ENCODE measurements at regions not wholly inside any gene's neighbourhood (a gene's known extent, or its start where the extent isn't known, plus 50 kb on each side); places are given as distances from the start of the nearest gene placed in this dataset.

DNA sequence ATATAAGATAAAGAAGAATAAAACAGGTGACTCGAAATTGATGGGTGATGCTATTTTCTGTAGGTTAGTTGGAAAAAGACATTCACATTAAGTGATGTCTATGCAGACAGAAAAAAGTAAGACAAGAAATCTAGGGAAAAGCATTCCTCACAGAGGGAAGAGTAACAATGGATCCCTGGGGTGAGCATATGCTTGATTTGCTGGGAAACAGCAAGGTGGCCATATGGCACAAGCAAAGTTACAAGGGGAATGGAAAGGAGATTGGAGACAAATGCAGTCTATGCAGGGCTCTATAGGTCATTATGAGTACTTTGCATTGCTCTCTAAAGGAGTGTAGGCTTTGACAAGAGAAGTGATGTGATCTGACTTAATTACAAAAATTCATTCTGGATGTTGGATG lies 90.9 kb upstream of the ZNF804B start:
- no peak overlapping the region for H3K9ac ChIP-seq (ENCODE audit: low read length in 5 of 5)
- no peaks in the 10 kb centered on the region for H3K36me3 ChIP-seq (ENCODE audit: control insufficient read depth in 5 of 5, insufficient read depth in 5 of 5, low read length in 5 of 5)
- H3K27ac ChIP-seq (ENCODE audit: low read depth, low read length) = no peak overlapping the region
- H3K9me3 ChIP-seq (ENCODE audit: control insufficient read depth in 5 of 5, low read length in 5 of 5) = peaks cover 0 to 3% (median 0%) of the 10 kb centered on the region in 5 donors
- H3K4me1 ChIP-seq (ENCODE audit: control insufficient read depth in 5 of 5, insufficient read depth in 5 of 5, low read length in 5 of 5) = no peaks in the 10 kb centered on the region
- H3K4me3 ChIP-seq (ENCODE audit: low read depth in 1 of 5, low read length in 5 of 5) = no peak overlapping the region
- no peaks in the 10 kb centered on the region for H3K27me3 ChIP-seq (ENCODE audit: control insufficient read depth in 5 of 5, insufficient read depth in 4 of 5, low read length in 5 of 5)

DNA sequence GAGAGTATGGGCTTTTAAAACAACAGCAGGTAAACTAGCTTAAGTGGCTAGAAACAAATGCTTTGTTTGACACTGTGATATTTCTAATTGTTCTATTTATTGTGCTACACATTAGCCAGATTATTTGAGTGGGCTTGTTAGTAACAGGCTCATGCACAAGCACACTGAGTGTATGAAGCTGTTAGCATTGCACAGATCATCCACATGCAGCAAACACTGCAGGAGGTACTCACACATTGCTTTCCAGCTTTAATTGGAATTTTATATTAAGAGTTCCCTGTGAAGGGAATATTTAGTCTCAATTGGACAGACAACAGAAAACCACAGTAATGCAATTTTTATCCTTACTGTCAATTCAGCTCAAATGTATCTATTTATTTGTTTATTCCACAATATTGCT lies 92.9 kb upstream of the ZNF804B start:
- no peaks in the 10 kb centered on the region for H3K4me1 ChIP-seq (ENCODE audit: control insufficient read depth in 5 of 5, insufficient read depth in 5 of 5, low read length in 5 of 5)
- no peak overlapping the region for H3K27ac ChIP-seq (ENCODE audit: low read depth, low read length)
- no peak overlapping the region for H3K4me3 ChIP-seq (ENCODE audit: low read depth in 1 of 5, low read length in 5 of 5)
- H3K9ac ChIP-seq (ENCODE audit: low read length in 5 of 5) = no peak overlapping the region
- H3K27me3 ChIP-seq (ENCODE audit: control insufficient read depth in 5 of 5, insufficient read depth in 4 of 5, low read length in 5 of 5) = no peaks in the 10 kb centered on the region
- H3K9me3 ChIP-seq (ENCODE audit: control insufficient read depth in 5 of 5, low read length in 5 of 5) = peaks cover 0 to 3% (median 0%) of the 10 kb centered on the region in 5 donors
- H3K36me3 ChIP-seq (ENCODE audit: control insufficient read depth in 5 of 5, insufficient read depth in 5 of 5, low read length in 5 of 5) = no peaks in the 10 kb centered on the region

DNA sequence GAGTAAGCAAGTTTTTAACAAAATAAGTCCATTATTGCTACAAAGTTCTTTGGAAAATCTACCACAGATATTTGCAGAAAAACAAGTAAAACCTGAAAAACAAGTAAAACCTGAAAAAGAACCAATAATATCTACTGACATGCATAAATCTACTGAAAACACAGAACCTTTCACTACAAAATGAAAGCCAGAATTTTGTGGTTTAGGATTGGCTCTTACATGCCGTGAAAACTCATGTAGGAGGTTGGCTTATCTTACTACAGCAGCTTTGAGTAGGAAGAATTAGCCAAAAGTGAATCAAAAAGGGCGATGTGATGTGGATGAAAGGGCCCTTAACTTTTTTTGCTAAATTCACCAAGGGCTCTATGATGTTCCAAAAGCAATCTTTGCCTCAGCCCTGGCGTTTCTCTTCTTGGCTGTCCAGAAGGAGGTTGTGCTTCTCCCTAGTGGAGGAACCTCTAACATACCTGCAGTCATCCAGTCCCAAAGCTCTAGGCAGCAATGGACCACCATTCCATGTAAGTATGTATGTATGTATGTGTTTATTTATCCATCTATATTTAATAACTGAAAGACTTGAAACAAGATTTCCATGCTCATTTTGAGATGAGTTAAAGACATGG lies 93.5 kb upstream of the ZNF804B start:
- H3K27me3 ChIP-seq (ENCODE audit: control insufficient read depth in 5 of 5, insufficient read depth in 4 of 5, low read length in 5 of 5) = no peaks in the 10 kb centered on the region
- no peak overlapping the region for H3K27ac ChIP-seq (ENCODE audit: low read depth, low read length)
- H3K36me3 ChIP-seq (ENCODE audit: control insufficient read depth in 5 of 5, insufficient read depth in 5 of 5, low read length in 5 of 5) = no peaks in the 10 kb centered on the region
- H3K9ac ChIP-seq (ENCODE audit: low read length in 5 of 5) = no peak overlapping the region
- H3K4me3 ChIP-seq (ENCODE audit: low read depth in 1 of 5, low read length in 5 of 5) = no peak overlapping the region
- H3K9me3 ChIP-seq (ENCODE audit: control insufficient read depth in 5 of 5, low read length in 5 of 5) = peaks cover 0 to 3% (median 0%) of the 10 kb centered on the region in 5 donors
- no peaks in the 10 kb centered on the region for H3K4me1 ChIP-seq (ENCODE audit: control insufficient read depth in 5 of 5, insufficient read depth in 5 of 5, low read length in 5 of 5)

DNA sequence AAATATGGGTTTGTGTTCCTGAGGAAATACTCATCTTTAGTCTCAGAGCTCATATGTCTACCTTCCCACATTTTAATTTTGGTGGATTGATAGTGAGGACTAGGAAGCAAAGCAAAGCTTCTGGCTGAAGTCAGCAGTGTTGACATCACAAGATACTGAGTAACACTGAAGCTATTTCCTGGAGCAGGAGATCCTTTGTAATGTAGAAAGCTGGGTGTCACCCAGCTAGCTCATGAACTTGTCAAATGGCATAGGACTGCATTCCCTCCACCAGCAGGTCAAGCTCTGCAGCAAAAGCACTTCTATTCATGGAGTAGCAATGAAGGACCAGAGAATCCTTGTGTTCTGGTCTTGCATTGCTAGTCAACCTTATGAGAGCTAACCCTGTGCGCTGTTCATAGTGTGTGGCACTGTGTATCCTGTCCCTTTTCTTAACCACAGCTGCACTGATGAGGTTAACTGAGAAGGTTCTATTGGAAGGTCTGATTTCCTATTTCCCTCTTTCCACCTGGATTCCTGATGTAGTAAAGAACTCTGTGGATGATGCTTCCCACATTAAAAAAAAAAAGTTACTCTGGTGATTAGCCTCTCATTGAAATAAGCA lies 94.8 kb upstream of the ZNF804B start:
- no peak overlapping the region for H3K4me3 ChIP-seq (ENCODE audit: low read depth in 1 of 5, low read length in 5 of 5)
- H3K27me3 ChIP-seq (ENCODE audit: control insufficient read depth in 5 of 5, insufficient read depth in 4 of 5, low read length in 5 of 5) = no peaks in the 10 kb centered on the region
- no peaks in the 10 kb centered on the region for H3K4me1 ChIP-seq (ENCODE audit: control insufficient read depth in 5 of 5, insufficient read depth in 5 of 5, low read length in 5 of 5)
- no peaks in the 10 kb centered on the region for H3K36me3 ChIP-seq (ENCODE audit: control insufficient read depth in 5 of 5, insufficient read depth in 5 of 5, low read length in 5 of 5)
- peaks cover 0 to 3% (median 0%) of the 10 kb centered on the region in 5 donors for H3K9me3 ChIP-seq (ENCODE audit: control insufficient read depth in 5 of 5, low read length in 5 of 5)
- H3K9ac ChIP-seq (ENCODE audit: low read length in 5 of 5) = no peak overlapping the region
- no peak overlapping the region for H3K27ac ChIP-seq (ENCODE audit: low read depth, low read length)

DNA sequence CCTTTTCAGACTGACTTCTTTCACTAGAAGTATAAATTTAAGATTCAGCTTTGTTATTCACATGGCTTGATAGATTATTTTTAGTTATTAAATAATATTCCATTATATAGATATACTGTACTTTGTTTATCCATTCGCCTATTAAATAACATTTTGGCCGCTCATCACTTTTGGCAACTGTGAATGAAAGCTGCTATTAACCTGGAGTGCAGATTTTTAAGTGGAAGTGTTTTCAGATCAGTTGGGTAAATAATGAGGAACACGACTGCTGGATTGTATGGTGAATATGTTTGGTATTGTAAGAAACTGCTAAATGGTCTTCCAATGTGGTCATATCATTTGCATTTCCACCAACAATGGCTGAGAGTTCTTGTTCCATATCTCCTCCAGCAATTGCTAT lies 97.6 kb upstream of the ZNF804B start:
- Histone ChIP-seq H3K4me3 (ENCODE audit: low read depth in 1 of 5, low read length in 5 of 5) (no peak overlapping the region), H3K27ac (ENCODE audit: low read depth, low read length) (no peak overlapping the region), H3K9me3 (ENCODE audit: control insufficient read depth in 5 of 5, low read length in 5 of 5) (peaks cover 0 to 3% (median 0%) of the 10 kb centered on the region in 5 donors)

DNA sequence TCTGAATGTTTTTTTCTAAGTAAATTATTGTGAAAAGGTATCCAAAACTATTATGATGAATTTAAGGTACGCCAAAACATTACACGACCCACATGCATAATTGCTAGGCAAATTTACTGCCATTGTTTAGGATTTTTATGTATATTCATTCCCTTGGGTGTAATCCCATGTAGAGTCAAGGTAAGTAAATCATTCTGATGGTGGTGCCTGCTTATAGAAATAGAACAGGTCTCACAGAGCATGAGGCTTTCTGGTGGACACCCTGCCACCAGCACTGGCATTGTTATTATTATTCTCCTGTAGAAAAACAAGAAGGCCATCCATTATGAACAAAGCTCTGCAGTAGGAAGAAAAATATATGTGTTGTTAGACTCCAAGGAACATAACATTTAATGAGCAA lies 111.7 kb upstream of the ZNF804B start:
- Histone ChIP-seq H3K9me3 (ENCODE audit: control insufficient read depth in 5 of 5, low read length in 5 of 5) (peaks cover 0 to 2% (median 0%) of the 10 kb centered on the region in 5 donors), H3K9ac (ENCODE audit: low read length in 5 of 5) (no peak overlapping the region), H3K36me3 (ENCODE audit: control insufficient read depth in 5 of 5, insufficient read depth in 5 of 5, low read length in 5 of 5) (no peaks in the 10 kb centered on the region), H3K4me3 (ENCODE audit: low read depth in 1 of 5, low read length in 5 of 5) (no peak overlapping the region), H3K4me1 (ENCODE audit: control insufficient read depth in 5 of 5, insufficient read depth in 5 of 5, low read length in 5 of 5) (no peaks in the 10 kb centered on the region), H3K27me3 (ENCODE audit: control insufficient read depth in 5 of 5, insufficient read depth in 4 of 5, low read length in 5 of 5) (no peaks in the 10 kb centered on the region), H3K27ac (ENCODE audit: low read depth, low read length) (no peak overlapping the region)

More for the DNA sequence above, 97.6 kb upstream of the ZNF804B start:
- H3K4me1 ChIP-seq (ENCODE audit: control insufficient read depth in 5 of 5, insufficient read depth in 5 of 5, low read length in 5 of 5) = no peaks in the 10 kb centered on the region
- H3K27me3 ChIP-seq (ENCODE audit: control insufficient read depth in 5 of 5, insufficient read depth in 4 of 5, low read length in 5 of 5) = no peaks in the 10 kb centered on the region
- no peak overlapping the region for H3K9ac ChIP-seq (ENCODE audit: low read length in 5 of 5)
- H3K36me3 ChIP-seq (ENCODE audit: control insufficient read depth in 5 of 5, insufficient read depth in 5 of 5, low read length in 5 of 5) = no peaks in the 10 kb centered on the region

DNA sequence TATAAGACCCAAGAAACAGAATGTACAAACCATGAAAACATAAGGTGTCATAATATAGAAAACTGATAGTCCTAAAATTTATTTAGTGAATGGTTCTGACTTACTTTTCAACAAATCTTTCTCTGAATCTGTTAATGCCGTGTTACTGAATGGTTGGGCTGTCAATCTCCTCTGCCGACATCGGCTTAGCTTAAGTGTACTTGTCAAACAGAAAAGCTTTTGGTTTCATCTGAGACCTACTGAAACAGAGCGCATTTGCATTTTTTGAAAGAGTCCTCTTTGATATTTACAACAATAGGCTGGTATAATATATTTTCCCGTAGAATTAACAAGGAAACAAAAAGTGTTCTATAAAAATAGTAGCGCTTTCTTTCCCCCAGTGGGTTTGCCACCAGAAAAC lies 120.9 kb upstream of the ZNF804B start:
- Histone ChIP-seq H3K9me3 (ENCODE audit: control insufficient read depth in 5 of 5, low read length in 5 of 5) (no peaks in the 10 kb centered on the region), H3K4me1 (ENCODE audit: control insufficient read depth in 5 of 5, insufficient read depth in 5 of 5, low read length in 5 of 5) (no peaks in the 10 kb centered on the region), H3K36me3 (ENCODE audit: control insufficient read depth in 5 of 5, insufficient read depth in 5 of 5, low read length in 5 of 5) (no peaks in the 10 kb centered on the region), H3K27me3 (ENCODE audit: control insufficient read depth in 5 of 5, insufficient read depth in 4 of 5, low read length in 5 of 5) (no peaks in the 10 kb centered on the region), H3K9ac (ENCODE audit: low read length in 5 of 5) (no peak overlapping the region), H3K27ac (ENCODE audit: low read depth, low read length) (no peak overlapping the region), H3K4me3 (ENCODE audit: low read depth in 1 of 5, low read length in 5 of 5) (no peak overlapping the region)

DNA sequence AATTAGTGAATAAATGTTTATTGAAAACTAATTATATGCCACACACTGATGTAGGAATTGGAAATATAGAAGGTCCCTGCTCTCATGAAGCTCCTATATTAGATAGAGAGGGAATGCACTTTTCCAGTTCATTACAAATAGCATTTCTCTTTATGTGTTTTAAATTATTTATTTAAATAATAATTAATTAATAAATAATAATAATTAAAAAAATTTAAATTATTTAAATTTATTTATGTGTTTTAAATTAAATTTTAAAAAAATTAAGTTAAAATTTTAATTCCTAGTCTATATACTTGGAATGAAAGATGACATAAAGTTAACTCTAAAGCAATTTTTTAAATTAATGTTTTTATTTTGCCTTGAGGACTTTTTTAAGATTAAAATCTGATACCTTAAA lies 121.7 kb upstream of the ZNF804B start:
- Histone ChIP-seq H3K4me1 (ENCODE audit: control insufficient read depth in 5 of 5, insufficient read depth in 5 of 5, low read length in 5 of 5) (no peaks in the 10 kb centered on the region), H3K27ac (ENCODE audit: low read depth, low read length) (no peak overlapping the region), H3K9ac (ENCODE audit: low read length in 5 of 5) (no peak overlapping the region), H3K27me3 (ENCODE audit: control insufficient read depth in 5 of 5, insufficient read depth in 4 of 5, low read length in 5 of 5) (no peaks in the 10 kb centered on the region), H3K36me3 (ENCODE audit: control insufficient read depth in 5 of 5, insufficient read depth in 5 of 5, low read length in 5 of 5) (no peaks in the 10 kb centered on the region), H3K4me3 (ENCODE audit: low read depth in 1 of 5, low read length in 5 of 5) (no peak overlapping the region), H3K9me3 (ENCODE audit: control insufficient read depth in 5 of 5, low read length in 5 of 5) (no peaks in the 10 kb centered on the region)

DNA sequence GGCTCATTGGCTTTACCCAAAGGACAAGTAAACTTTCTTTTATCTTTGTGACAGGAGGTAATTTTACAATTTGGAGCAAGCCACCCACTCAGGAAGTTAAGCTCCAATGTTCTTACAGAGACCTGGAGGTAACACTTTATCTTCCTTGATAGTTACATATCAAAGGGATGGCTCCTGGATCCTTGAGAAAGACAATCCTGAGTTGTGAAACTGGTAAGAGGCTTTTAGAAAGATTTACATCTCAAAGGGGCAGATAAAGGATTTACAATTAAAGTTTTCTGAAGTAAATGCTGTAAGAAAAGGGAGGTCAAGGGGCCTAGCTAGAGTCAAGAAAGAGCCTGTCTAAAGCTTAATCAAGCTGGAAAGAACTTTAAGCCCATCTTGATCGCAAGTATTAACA lies 124.4 kb upstream of the ZNF804B start:
- Histone ChIP-seq H3K9ac (ENCODE audit: low read length in 5 of 5) (no peak overlapping the region), H3K36me3 (ENCODE audit: control insufficient read depth in 5 of 5, insufficient read depth in 5 of 5, low read length in 5 of 5) (no peaks in the 10 kb centered on the region), H3K4me1 (ENCODE audit: control insufficient read depth in 5 of 5, insufficient read depth in 5 of 5, low read length in 5 of 5) (no peaks in the 10 kb centered on the region), H3K9me3 (ENCODE audit: control insufficient read depth in 5 of 5, low read length in 5 of 5) (no peaks in the 10 kb centered on the region), H3K27ac (ENCODE audit: low read depth, low read length) (no peak overlapping the region), H3K4me3 (ENCODE audit: low read depth in 1 of 5, low read length in 5 of 5) (no peak overlapping the region), H3K27me3 (ENCODE audit: control insufficient read depth in 5 of 5, insufficient read depth in 4 of 5, low read length in 5 of 5) (no peaks in the 10 kb centered on the region)

DNA sequence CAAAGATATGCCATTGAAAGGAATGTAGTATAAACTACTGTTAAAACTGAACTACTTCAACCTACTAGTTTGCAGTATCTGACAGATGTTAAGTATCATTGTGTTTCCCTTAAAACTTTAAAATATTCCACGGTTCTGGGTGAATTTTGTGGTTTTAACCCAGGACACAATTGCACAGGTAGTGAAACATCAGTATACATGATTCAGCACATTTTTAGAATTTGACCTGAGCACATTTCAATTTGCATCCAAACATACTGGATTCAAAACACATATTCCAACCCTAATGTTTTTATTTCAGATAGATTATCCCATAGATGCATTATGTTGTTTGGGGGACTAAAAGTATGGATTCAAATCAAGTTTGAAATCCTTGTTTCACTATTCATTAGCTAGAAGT lies 129.9 kb upstream of the ZNF804B start:
- no peaks in the 10 kb centered on the region for H3K36me3 ChIP-seq (ENCODE audit: control insufficient read depth in 5 of 5, insufficient read depth in 5 of 5, low read length in 5 of 5)
- H3K27me3 ChIP-seq (ENCODE audit: control insufficient read depth in 5 of 5, insufficient read depth in 4 of 5, low read length in 5 of 5) = no peaks in the 10 kb centered on the region
- H3K9ac ChIP-seq (ENCODE audit: low read length in 5 of 5) = no peak overlapping the region
- no peak overlapping the region for H3K4me3 ChIP-seq (ENCODE audit: low read depth in 1 of 5, low read length in 5 of 5)
- H3K9me3 ChIP-seq (ENCODE audit: control insufficient read depth in 5 of 5, low read length in 5 of 5) = no peaks in the 10 kb centered on the region
- H3K4me1 ChIP-seq (ENCODE audit: control insufficient read depth in 5 of 5, insufficient read depth in 5 of 5, low read length in 5 of 5) = no peaks in the 10 kb centered on the region
- no peak overlapping the region for H3K27ac ChIP-seq (ENCODE audit: low read depth, low read length)

Measured in subcutaneous abdominal adipose tissue (tissue), 5 donors.